HCT116 (cell line): ENCODE measurements at regions not wholly inside any gene's neighbourhood (a gene's known extent, or its start where the extent isn't known, plus 50 kb on each side); places are given as distances from the start of the nearest gene placed in this dataset.

ENCODE experiments used
- ATAC-seq: fragments of 200-7000 bp; cut with Tn5 transposase; 2 replicates; pipeline ENCODE4 v1.9.1; 2020; ENCODE audit warnings: mild to moderate bottlenecking, moderate library complexity
- BruUV-seq: library from RNA; stranded (reverse); fragments of 400-500 nt; replicated peaks from 2 replicates; lab custom pipeline; 2021; lab: Mats Ljungman, UMichigan
- CTCF ChIA-PET: fragments of 300-600 bp; sonication (Branson Sonifier 250); formaldehyde crosslinking; loops from one replicate; lab custom pipeline; 2021; ENCODE audit warnings: antibody characterized with exemption; lab: Charles Lee
- POLR2A ChIA-PET: fragments of 300-600, 350-600 bp; sonication (Branson Sonifier 250); formaldehyde crosslinking; loops from one replicate; lab custom pipeline; 2021; ENCODE audit warnings: antibody characterized with exemption; lab: Charles Lee
- RAD21 ChIA-PET, 2 experiments: fragments of 300-600 bp; sonication (Branson Sonifier 250); formaldehyde crosslinking; loops; one replicate each; lab custom pipeline; 2023; ENCODE audit warnings: low total read pairs in 2 of 2; ENCODE audit not compliant: uncharacterized antibody in 2 of 2, unreplicated experiment in 2 of 2, low non-redundant PET in 1 of 2; lab: Charles Lee
- DNase-seq: peaks from one replicate; pipeline ENCODE4 v3.0.0-alpha.2; 2010; ENCODE audit warnings: low read depth, low spot score
- H2AFZ ChIP-seq: fragments of 200-600 bp; shearing (Covaris generic), sonication (generic); 2 replicates; pipeline ENCODE4 v1.6.1; 2017; ENCODE audit warnings: low read depth, mixed run types, mixed read lengths, antibody characterized with exemption, low read length; ENCODE audit not compliant: poor library complexity, severe bottlenecking
- H3K27ac ChIP-seq: 2 replicates; pipeline ENCODE4 v1.5.1; 2012; ENCODE audit warnings: low read depth, low read length
- H3K27me3 ChIP-seq: fragments of 200-600 bp; sonication (generic); 2 replicates; pipeline ENCODE4 v1.6.1; 2016; ENCODE audit warnings: mixed run types, low read length, mixed read lengths; ENCODE audit not compliant: insufficient read depth
- H3K36me3 ChIP-seq, 2 experiments: fragments of 200-500 bp in 1 of 2; fragments of 200-600 bp in 1 of 2; sonication (Bioruptor generic) in 1 of 2; sonication (generic) in 1 of 2; 2 replicates each; pipeline versions ENCODE4 v1.5.1 to v1.6.1; 2014 to 2016; ENCODE audit warnings: low read length in 2 of 2, inconsistent platforms in 1 of 2, mixed read lengths in 1 of 2, mixed run types in 1 of 2; ENCODE audit not compliant: insufficient read depth in 2 of 2, control insufficient read depth in 1 of 2
- H3K4me1 ChIP-seq, 2 experiments: fragments of 200-600 bp in 1 of 2; sonication (generic) in 1 of 2; 2 replicates each; pipeline versions ENCODE4 v1.5.1 to v1.6.1; 2012 to 2017; ENCODE audit warnings: low read length in 2 of 2, inconsistent platforms in 1 of 2, mild to moderate bottlenecking in 1 of 2, mixed read lengths in 1 of 2, mixed run types in 1 of 2, moderate library complexity in 1 of 2; ENCODE audit not compliant: insufficient read depth in 2 of 2, control insufficient read depth in 1 of 2
- H3K4me2 ChIP-seq: fragments of 200-600 bp; sonication (generic); 2 replicates; pipeline ENCODE4 v1.6.1; 2017; ENCODE audit warnings: mixed run types, low read length, mixed read lengths
- H3K4me3 ChIP-seq, 2 experiments: fragments of 200-600 bp in 1 of 2; sonication (generic) in 1 of 2; replicated peaks in 1 of 2; 2 replicates each; pipeline ENCODE4 v1.5.1; 2011 to 2016; ENCODE audit warnings: low read length in 2 of 2, control low read depth in 1 of 2, low read depth in 1 of 2, mild to moderate bottlenecking in 1 of 2, mixed read lengths in 1 of 2, mixed run types in 1 of 2
- H3K79me2 ChIP-seq: fragments of 200-600 bp; sonication (generic); 2 replicates; pipeline ENCODE4 v1.6.1; 2017; ENCODE audit warnings: mild to moderate bottlenecking, mixed run types, low read length, moderate library complexity, mixed read lengths; ENCODE audit not compliant: insufficient read depth
- H3K9ac ChIP-seq: fragments of 200-600 bp; sonication (generic); 2 replicates; pipeline ENCODE4 v1.6.1; 2016; ENCODE audit warnings: low read length, mixed read lengths
- H3K9me2 ChIP-seq: fragments of 200-600 bp; sonication (generic), shearing (Covaris generic); 2 replicates; pipeline ENCODE4 v1.6.1; 2017; ENCODE audit warnings: mixed run types, mild to moderate bottlenecking, moderate library complexity; ENCODE audit not compliant: insufficient read depth
- H3K9me3 ChIP-seq, 2 experiments: fragments of 200-500 bp in 1 of 2; fragments of 200-600 bp in 1 of 2; sonication (Bioruptor generic) in 1 of 2; sonication (generic) in 1 of 2; 2 replicates each; pipeline ENCODE4 v1.6.1; 2014 to 2017; ENCODE audit warnings: low read length in 2 of 2, mixed read lengths in 2 of 2, inconsistent platforms in 1 of 2, low read depth in 1 of 2, mild to moderate bottlenecking in 1 of 2, mixed run types in 1 of 2, moderate library complexity in 1 of 2; ENCODE audit not compliant: control insufficient read depth in 1 of 2, insufficient read depth in 1 of 2
- H4K20me1 ChIP-seq: fragments of 200-600 bp; sonication (generic), shearing (Covaris generic); 2 replicates; pipeline ENCODE4 v1.6.1; 2017; ENCODE audit warnings: mixed run types, mild to moderate bottlenecking, moderate library complexity; ENCODE audit not compliant: insufficient read depth
- CEBPB ChIP-seq: IDR thresholded peaks from 2 replicates; pipeline ENCODE4 v1.6.1; 2012; ENCODE audit warnings: low read depth
- EGR1 ChIP-seq: IDR thresholded peaks from 2 replicates; pipeline ENCODE4 v1.6.1; 2012; ENCODE audit warnings: low read depth
- EZH2 ChIP-seq: fragments of 200-600 bp; sonication (generic); IDR thresholded peaks from 2 replicates; pipeline ENCODE4 v1.6.1; 2017; ENCODE audit warnings: antibody characterized with exemption, mixed run types
- EZH2phosphoT487 ChIP-seq: fragments of 200-600 bp; IDR thresholded peaks from 2 replicates; pipeline ENCODE4 v1.6.1; 2018; ENCODE audit warnings: antibody characterized with exemption, borderline replicate concordance
- JUND ChIP-seq: IDR thresholded peaks from 2 replicates; pipeline ENCODE4 v1.6.1; 2012
- POLR2A ChIP-seq: IDR thresholded peaks from 2 replicates; pipeline ENCODE4 v1.7.0; 2011; ENCODE audit warnings: borderline replicate concordance; ENCODE audit not compliant: insufficient read depth, insufficient read length; ENCODE audit errors: extremely low read depth
- POLR2AphosphoS5 ChIP-seq: IDR thresholded peaks from 2 replicates; pipeline ENCODE4 v1.6.1; 2011; ENCODE audit warnings: mild to moderate bottlenecking, low read depth, low read length, moderate library complexity
- SP1 ChIP-seq: IDR thresholded peaks from 2 replicates; pipeline ENCODE4 v1.6.1; 2012; ENCODE audit warnings: low read depth
- SRF ChIP-seq: IDR thresholded peaks from 2 replicates; pipeline ENCODE4 v1.6.1; 2012; ENCODE audit warnings: low read depth
- ZFX ChIP-seq: fragments of 450-650 bp; IDR thresholded peaks from 2 replicates; pipeline ENCODE4 v1.6.1; 2017
- ZNF274 ChIP-seq: fragments of 200-500 bp; sonication (Bioruptor generic); IDR thresholded peaks from 2 replicates; pipeline ENCODE4 v1.6.1; 2014; ENCODE audit warnings: mild to moderate bottlenecking, low read depth, low read length, inconsistent platforms
- intact Hi-C: fragments of 100-400 bp; cut with micrococcal nuclease; formaldehyde crosslinking; loops from 2 replicates; pipeline ENCODE4 v1.10.0; 2022
- TF ChIP-seq, protein P1 (sequence below): IDR thresholded peaks from 2 replicates; pipeline ENCODE4 v1.6.1; 2012
- TF ChIP-seq, protein P2 (sequence below): IDR thresholded peaks from 2 replicates; pipeline ENCODE4 v1.6.1; 2012; ENCODE audit warnings: low read depth
- TF ChIP-seq, protein P3 (sequence below): IDR thresholded peaks from 2 replicates; pipeline ENCODE4 v1.6.1; 2012
- TF ChIP-seq, protein P4 (sequence below): IDR thresholded peaks from 2 replicates; pipeline ENCODE4 v1.6.1; 2011; ENCODE audit warnings: mild to moderate bottlenecking, low read length, moderate library complexity; ENCODE audit not compliant: insufficient replicate concordance; ENCODE audit errors: extremely low read depth

DNA sequence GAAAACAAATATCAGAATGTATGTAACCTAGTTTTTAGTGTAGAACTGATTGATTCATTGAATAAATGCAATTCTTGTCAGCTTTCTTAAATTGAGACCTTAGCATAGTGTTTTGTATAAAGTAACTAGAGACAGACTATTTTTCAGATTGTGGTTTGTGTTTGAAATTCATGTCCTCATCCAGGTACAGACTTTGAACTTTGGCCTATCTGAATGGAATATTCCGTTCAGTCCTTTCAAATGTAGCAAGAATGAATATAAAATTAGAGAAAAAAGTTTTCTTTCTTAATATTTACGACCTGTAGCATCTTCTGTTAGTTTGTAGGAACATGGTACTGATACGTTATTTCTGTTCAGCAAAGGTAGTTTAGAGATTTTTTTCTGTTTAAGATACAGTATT lies 378.4 kb upstream of the RGS6 start:
- ChIA-PET RAD21 (no interaction called here), POLR2A (no interaction called here), CTCF (no interaction called here)
- Histone ChIP-seq H3K4me3 (no peak overlapping the region), H4K20me1 (no peaks in the 10 kb centered on the region), H3K4me2 (no peak overlapping the region), H3K9ac (no peak overlapping the region), H2AFZ (no peak overlapping the region), H3K27me3 (no peaks in the 10 kb centered on the region), H3K9me2 (no peaks in the 10 kb centered on the region), H3K4me1 (no peaks in the 10 kb centered on the region), H3K9me3 (no peaks in the 10 kb centered on the region), H3K79me2 (no peaks in the 10 kb centered on the region), H3K36me3 (no peaks in the 10 kb centered on the region), H3K27ac (no peak overlapping the region)
- DNase-seq (no peak), ATAC-seq (no peak)
- BruUV-seq: no TSS peak
- intact Hi-C loops: no loop called here
- TF ChIP-seq ZNF274: no peak
- TF ChIP-seq, protein P1, sequence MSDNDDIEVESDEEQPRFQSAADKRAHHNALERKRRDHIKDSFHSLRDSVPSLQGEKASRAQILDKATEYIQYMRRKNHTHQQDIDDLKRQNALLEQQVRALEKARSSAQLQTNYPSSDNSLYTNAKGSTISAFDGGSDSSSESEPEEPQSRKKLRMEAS: no peak

DNA sequence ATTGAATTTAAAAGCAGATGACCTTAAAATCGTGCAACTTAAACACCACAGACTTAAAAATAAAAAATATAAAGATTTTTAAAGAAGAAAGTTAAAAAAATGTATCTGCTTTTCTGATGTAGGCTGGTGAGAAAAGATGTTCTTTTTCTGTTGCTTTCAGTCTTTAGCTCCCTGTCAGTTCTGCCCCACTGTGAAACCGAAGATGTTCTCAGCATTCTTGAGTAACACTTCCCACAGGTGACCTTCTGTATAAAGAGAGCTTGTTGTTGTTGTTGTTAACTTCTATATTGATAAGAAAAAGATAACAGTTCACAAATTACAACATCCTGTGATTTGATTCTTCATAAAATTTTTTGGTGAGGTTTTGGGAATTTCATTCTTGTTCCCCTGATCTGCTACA lies 377.9 kb upstream of the RGS6 start:
- Histone ChIP-seq H3K36me3 (no peaks in the 10 kb centered on the region), H4K20me1 (no peaks in the 10 kb centered on the region), H3K27ac (no peak overlapping the region), H3K27me3 (no peaks in the 10 kb centered on the region), H3K9me2 (no peaks in the 10 kb centered on the region), H3K4me3 (no peak overlapping the region), H3K79me2 (no peaks in the 10 kb centered on the region), H3K9ac (no peak overlapping the region), H2AFZ (no peak overlapping the region), H3K4me1 (no peaks in the 10 kb centered on the region), H3K9me3 (no peaks in the 10 kb centered on the region), H3K4me2 (no peak overlapping the region)
- no TSS peak for BruUV-seq
- RAD21 ChIA-PET: no interaction called here
- ATAC-seq (no peak), DNase-seq (no peak)
- CTCF ChIA-PET: no interaction called here
- intact Hi-C loops: no loop called here
- TF ChIP-seq SP1 (no peak), EZH2 (no peak), JUND (no peak), SRF (no peak), ZFX (no peak), EZH2phosphoT487 (no peak), POLR2A (no peak), CEBPB (no peak), ZNF274 (no peak), POLR2AphosphoS5 (no peak), EGR1 (no peak)
- TF ChIP-seq, protein P2, sequence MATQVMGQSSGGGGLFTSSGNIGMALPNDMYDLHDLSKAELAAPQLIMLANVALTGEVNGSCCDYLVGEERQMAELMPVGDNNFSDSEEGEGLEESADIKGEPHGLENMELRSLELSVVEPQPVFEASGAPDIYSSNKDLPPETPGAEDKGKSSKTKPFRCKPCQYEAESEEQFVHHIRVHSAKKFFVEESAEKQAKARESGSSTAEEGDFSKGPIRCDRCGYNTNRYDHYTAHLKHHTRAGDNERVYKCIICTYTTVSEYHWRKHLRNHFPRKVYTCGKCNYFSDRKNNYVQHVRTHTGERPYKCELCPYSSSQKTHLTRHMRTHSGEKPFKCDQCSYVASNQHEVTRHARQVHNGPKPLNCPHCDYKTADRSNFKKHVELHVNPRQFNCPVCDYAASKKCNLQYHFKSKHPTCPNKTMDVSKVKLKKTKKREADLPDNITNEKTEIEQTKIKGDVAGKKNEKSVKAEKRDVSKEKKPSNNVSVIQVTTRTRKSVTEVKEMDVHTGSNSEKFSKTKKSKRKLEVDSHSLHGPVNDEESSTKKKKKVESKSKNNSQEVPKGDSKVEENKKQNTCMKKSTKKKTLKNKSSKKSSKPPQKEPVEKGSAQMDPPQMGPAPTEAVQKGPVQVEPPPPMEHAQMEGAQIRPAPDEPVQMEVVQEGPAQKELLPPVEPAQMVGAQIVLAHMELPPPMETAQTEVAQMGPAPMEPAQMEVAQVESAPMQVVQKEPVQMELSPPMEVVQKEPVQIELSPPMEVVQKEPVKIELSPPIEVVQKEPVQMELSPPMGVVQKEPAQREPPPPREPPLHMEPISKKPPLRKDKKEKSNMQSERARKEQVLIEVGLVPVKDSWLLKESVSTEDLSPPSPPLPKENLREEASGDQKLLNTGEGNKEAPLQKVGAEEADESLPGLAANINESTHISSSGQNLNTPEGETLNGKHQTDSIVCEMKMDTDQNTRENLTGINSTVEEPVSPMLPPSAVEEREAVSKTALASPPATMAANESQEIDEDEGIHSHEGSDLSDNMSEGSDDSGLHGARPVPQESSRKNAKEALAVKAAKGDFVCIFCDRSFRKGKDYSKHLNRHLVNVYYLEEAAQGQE: no peak
- TF ChIP-seq, protein P3, sequence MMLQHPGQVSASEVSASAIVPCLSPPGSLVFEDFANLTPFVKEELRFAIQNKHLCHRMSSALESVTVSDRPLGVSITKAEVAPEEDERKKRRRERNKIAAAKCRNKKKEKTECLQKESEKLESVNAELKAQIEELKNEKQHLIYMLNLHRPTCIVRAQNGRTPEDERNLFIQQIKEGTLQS: no peak
- TF ChIP-seq, protein P1: no peak
- TF ChIP-seq, protein P4, sequence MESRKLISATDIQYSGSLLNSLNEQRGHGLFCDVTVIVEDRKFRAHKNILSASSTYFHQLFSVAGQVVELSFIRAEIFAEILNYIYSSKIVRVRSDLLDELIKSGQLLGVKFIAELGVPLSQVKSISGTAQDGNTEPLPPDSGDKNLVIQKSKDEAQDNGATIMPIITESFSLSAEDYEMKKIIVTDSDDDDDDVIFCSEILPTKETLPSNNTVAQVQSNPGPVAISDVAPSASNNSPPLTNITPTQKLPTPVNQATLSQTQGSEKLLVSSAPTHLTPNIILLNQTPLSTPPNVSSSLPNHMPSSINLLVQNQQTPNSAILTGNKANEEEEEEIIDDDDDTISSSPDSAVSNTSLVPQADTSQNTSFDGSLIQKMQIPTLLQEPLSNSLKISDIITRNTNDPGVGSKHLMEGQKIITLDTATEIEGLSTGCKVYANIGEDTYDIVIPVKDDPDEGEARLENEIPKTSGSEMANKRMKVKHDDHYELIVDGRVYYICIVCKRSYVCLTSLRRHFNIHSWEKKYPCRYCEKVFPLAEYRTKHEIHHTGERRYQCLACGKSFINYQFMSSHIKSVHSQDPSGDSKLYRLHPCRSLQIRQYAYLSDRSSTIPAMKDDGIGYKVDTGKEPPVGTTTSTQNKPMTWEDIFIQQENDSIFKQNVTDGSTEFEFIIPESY: no peak
- POLR2A ChIA-PET: no interaction called here
